Activated gamma-delta T cell treated with Interleukin-2 at 50 U/mL for 16 hours (primary cell): ENCODE measurements at regions not wholly inside any gene's neighbourhood (a gene's known extent, or its start where the extent isn't known, plus 50 kb on each side); places are given as distances from the start of the nearest gene placed in this dataset.
"Not testable (repeated sequence)": the region's sequence is repeated elsewhere in the genome, so short reads cannot be mapped to it uniquely, and the experiment has no call there.

Experiments used
- DNase-seq: peaks from one replicate; pipeline ENCODE4 v3.0.0-alpha.2; 2020

DNA sequence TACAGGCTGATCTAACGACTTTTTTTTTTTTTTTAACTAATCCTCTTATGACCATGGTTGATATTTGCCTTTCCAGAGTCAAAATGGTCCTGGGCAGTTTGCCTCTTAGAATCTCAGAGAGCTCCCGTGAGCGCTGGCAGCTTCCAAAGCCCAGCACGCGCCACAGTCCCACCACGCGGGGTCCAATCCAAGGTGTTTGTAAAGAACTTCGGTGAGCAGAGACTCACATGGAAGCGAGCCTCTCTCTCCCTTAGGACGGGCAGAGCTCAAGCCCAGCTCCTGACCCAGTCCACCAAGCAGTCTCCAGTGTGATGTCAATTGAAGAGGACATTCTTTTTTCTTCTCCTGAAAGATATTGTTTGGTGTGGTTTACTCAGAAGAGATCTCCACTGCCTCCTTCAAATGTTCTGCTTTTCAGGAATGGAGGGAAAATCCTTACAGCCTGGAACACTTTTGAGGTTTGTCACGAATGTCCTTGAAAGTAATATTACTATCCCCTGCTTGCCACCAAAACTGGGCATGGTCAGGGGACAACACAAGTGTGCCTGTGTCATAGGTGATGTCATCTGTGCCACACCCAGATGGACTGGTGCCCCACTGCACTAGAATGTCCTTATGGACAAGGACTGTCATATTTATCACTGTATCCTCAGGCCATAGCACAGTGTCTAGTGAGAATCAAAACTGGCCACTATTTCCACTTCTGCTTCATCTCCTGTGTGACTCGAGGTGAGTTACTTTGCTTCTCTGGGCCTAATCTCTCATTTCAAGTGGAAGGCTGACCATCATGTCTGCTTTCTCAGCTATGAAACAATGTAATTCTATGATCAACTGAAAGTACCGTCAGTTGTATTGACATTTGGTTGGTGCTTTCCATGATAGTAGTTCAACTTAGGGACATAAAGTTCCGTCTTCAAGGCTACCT is 97.4 kb upstream of the EDEM3 start:
- no peak for DNase-seq

DNA sequence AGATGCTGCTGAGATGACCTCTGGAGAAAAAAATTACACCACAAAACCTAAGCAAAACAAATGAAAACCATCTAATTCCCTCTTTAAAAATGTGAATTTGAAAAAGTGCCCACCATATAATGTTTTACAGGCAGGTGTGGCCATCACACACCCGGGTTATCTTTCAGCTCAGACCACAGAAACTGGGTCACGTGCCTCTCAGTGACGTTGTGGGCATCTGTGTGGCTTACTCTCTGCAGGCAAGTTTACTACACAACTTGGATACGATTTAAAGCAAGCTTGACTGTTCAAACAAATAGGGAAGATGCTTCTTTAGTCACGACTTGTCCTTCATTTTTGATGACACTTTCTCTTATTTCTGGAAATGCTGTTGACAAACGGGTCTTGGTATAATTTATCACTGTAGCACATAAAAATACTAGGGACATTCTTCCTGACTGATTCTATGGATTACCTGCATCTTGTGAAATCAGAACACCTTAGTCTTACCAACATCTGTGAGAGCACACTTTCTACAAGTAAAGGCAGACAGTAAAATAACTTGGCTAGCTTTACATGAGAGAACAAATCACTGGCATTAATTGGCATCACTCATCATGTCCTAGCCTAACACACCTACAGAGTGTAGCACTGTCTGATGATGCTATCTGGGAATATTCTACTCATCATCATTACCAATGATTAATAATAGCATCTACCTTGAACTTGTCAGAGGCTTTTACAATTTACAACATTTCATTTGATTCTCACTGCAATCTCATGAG is 89.3 kb upstream of the EDEM3 start:
- DNase-seq, result peak; percentile 68

DNA sequence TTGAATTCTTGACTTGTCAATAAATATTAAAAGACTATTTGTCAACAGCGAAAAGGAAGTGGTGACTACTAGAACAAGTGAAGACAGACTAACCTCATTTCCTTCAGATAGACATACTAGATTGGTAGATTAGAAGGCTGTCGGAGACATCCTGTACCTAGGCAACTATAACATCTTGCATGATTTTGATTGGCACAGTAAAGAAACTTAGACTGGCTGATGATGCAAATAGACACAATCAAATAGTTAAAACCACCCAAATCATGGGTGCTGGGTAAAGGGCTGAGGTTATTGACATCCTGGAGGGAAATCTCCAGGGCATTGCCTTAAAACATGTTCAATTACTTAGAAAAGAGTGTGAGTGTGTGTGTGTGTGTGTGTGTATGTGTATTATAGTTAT is 85.9 kb upstream of the EDEM3 start:
- peak; percentile 11 for DNase-seq

DNA sequence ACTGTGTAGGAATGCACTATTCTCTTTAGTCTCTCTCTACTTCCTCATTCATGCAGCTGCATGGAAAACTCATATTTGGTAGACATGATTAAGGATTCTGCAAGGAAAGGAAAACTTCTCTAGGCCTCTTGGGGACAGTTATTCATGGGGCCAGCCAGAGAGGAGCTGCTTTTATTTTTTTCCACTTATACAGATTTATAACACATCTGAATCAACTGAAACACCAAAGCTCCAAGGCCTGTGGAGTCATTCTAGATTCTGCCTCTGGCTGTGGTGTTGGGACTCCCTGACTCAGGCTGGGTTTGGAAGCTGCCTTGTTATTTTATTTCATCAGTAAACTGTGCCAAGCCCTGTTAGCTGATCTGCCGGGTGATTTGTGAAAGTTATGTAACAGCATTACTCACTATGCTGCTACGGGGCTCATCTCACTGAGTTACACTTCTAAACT is 83.9 kb upstream of the EDEM3 start:
- DNase-seq, result no peak

DNA sequence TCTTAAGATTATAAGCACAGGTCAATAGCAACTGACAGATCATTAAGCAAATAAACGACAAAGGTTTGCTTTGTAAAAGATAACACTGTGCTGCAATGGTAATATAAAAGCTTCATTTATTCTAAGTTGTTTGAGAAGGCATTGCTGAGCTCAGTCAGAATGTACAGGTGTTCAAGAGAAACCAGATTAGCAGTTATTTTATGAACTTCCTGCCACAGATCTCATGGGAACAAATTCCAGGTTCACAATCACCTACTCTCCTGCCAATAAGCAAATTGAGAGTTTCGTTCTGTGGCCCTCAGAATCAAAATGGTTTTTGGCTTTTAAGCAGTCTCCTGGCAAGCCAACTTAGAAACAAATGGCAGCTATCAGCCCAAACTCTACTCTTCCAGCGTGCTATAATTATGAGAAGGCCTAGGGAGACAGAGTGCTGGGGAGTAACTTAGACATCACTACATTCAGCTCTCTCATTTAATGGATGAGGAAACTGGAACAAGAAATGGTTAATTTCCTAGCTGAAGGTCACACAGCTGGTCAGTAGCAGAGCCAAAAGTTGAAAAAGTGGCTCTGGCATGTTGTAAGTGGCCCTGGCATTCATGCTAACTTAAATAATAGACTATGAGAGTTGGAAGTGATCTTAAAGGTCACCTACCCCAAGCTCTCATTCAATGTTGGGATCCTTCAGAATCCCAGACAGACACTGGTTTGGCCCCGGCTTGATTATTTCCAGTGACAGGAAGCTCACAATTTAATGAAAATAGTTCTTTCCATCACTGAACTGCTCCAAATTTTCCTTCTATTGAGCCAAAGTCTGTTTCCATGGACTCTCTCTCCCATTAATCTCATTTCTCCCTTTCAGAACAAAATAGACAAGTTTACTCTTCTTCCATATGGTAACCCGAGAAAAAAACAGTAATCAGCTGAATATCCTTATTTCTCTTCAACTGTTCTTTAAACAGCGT is 82.6 kb upstream of the EDEM3 start:
- no peak for DNase-seq

DNA sequence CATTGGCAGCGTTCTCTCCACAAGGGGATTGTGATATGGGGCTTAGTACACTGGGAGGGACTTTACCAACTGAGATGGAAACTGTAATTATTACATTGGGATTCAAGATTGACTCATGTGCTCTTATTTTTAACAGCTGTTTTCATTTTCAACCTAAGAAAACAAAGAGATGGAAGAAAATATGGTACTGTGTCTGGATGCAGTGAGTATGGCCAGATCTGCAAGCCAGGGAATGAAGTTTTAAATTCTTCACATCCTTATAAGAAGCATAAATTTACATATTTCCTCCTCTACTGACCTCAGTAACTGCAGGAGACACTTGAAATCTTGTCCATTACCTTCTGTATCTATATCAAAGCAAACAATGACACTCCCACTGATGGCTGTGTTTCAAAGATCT is 81.5 kb upstream of the EDEM3 start:
- no peak for DNase-seq

DNA sequence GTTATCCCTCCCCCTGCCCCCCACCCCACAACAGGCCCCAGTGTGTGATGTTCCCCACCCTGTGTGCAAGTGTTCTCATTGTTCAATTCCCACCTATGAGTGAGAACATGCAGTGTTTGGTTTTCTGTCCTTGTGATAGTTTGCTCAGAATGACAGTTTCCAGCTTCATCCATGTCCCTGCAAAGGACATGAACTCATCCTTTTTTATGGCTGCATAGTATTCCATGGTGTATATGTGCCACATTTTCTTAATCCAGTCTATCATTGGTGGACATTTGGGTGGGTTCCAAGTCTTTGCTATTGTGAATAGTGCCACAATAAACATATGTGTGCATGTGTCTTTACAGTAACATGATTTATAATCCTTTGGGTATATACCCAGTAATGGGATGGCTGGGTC is 79.3 kb upstream of the EDEM3 start:
- DNase-seq, result not testable (repeated sequence)

DNA sequence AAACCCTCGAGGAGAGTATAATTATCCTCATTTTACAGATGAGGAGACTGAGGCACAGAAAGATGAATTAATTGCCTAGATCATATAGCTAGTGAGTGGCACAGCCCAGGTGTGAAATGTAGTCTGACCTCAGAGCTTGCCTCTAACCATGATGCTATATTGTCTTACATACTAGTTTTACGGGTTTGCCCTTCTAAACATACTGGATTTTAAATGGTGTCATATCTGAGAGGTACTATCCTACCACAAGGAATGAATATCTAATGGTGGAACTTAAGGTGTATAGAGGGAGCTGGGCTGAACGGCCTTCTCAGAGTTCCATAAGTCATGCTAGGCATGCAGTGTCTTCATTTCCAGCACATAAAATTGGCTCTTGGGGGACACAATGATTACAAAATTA is 77.9 kb upstream of the EDEM3 start:
- DNase-seq, result no peak

DNA sequence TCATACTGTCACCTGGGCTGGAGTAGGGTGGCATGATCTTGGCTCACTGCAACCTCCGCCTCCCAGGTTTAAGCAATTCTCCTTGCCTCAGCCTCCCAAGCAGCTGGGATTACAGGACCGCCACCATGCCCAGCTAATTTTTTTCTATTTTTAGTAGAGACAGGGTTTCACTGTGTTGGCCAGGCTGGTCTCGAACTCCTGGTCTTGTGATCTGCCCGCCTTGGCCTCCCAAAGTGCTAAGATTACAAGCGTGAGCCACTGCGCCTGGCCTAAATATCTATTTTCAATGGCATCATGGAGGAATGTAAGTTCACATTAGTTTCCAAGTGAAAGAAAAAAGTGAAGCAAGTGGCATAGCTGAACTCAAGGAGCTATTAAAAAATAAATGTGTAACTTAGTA is 74.8 kb upstream of the EDEM3 start:
- DNase-seq, result not testable (repeated sequence)

DNA sequence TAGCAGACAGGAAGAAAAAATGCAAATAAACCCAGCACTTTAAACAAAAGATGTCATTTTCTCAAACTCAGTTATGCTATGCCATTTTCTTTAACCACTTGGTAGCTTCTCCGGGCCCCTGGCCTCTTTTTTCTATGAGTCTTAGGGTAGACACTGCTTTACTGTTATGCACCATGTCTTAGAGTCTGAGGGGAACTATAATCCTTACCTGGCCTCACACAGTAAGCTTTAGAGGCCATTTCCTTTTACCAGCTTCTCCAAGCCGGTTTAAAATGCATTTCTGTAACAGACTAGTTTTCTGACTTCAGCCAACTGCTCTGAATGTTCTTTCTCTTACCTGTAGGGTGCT is 73.7 kb upstream of the EDEM3 start:
- no peak for DNase-seq

DNA sequence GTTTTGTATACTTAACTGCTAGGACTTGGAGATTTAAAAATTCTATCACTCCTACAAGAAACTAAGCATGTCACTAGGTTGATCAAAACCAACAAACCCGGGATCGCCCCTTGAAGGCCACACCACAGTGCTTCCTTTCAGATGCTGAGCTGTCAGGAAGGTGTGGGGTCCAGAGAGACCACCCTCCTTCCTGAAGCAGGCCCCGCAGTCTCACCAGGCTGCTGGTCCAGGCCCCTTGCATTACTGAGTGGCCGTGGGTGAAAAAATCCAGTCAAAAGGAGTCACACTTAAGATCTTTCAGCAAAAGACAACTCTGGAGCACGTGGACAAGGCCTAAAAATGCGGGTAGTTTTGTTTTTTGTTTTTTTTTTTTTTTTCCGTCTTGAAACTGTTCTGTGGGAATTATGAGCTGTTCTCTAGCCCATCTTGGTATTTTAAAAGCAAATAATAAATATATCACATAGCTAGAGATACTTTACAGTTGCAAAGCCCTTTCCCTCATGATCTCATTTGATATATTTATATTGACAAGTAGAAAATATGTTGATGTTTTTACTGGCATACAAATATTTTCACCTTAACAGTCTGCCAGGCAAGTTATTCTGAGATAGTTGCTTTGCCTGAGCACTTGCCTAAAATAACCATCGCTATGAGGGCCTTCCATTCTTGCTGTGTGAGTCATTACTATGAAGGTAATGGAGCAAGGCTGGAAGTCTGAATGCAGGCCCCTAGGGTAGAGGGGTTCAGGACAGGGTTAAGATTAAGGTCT is 73.1 kb upstream of the EDEM3 start:
- no peak for DNase-seq

DNA sequence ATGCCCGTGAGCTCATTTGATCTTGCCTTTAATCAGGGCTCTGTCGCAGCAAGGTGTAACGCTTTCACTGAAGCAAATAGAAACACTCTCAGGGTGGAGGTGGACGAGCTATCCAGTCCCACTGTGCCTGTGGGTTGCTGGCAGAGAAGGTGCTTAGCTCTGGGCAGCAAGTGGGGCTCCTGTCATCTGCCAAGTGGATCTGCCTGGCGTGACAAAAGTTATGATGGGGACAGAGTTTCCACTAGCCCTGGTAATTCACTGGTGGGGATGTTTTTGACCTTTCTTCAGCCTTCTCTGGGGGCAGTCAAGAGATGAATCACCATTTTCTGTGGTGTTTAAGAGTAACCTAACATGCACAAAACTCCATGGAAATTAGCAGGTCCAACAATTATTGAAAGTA is 71.3 kb upstream of the EDEM3 start:
- no peak for DNase-seq

DNA sequence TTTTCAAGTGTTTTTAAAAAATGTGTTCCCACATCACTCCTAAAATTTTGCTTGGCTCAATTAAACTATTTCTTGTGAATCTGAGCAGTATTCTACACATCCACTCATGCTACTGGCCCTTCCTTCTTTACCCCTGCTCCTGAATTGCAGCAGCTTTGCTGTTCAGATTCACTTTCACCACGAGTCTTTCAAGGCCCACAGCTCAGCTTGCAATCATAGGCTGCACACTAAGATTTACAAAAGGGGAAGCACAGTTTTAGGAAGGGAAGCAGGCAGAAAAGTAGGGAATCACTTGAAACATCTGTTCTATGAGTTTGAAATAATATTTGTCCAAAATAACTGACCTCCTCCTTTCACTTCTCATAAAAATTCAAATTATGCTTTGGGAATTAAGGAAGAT is 70.9 kb upstream of the EDEM3 start:
- DNase-seq, result no peak

DNA sequence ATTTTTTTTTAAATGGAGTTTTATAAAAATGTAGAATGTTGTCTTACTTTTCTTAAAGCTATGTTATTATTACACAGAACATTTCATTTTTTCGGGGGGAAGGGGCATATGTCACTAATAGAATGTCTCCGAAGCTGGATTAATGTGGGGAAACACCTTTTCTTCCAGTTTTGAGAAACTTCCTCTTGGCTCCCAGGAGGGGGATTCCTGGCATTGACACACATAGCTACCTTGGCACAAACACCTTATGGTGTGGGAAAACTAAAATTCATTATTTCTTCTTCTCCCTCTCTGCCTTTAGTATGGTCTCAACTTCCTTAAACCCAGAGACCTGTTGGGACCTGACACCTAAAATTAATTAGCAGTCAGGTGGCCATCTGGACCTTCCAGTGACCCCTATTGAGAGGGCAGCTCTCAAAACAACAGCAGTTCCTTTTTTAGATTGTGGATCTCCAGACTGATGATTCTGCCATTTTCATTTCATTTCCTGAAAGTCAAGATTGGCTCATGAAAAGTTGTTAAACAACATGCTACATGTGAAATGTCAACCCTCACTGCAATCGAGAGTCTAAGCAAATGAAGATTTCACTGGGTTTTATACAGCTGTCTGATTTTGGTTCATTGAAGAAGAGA is 70.1 kb upstream of the EDEM3 start:
- no peak for DNase-seq

DNA sequence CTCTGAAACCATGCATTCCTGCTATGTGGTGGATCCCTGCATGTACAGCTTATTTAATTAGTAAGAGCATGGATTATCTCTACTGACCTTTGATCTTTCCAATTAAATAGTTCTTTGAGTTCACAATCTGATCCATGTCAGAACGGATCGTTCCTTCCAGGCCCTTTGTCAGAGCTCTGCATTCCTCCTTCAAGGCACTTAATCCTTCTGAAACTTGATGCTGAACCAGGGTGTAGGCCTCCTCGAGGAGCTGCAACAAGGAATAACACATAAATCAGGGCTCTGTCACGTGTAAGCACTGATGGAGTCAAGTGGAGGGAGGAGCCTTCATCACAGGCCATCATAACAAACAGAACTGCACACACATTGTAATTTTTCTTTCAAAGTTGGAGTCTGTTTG is 68.4 kb upstream of the EDEM3 start:
- no peak for DNase-seq

DNA sequence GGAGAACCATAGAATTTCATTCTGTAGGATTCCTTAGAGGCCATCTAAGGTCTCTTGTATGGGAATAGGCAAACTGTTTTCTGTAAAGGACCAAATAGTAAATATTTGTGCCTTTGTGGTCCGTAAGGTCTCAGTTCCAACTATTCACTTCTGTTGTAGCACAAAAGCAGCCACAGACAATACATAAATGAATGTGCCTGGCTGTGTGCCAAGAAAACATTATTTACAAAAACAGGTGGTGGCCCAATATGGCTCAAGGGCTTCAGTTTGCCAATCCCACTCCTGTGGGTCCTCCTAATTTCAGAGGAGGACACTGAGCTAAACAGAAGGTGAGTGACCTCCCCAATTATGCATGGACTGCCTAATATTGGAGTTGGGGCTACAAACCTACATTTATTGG is 67.6 kb upstream of the EDEM3 start:
- no peak for DNase-seq

DNA sequence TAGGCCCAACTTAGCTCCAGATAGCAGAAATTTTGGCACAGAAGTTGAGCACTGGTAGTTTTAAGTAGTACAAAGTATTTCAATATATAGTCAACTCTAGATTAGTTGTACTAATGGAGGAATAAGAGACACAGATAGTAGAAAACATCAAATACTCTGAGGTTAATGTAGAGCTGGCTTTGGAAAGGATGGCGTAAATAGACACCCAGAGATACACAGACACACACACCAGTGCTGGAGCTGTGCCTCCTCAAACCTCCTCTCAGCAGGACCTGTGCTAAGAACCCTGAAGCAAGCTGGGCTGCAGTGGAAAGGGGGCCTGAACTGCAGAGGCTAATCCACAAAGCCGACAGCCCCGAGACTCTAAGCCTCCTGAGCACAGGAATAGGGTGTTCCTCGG is 67.0 kb upstream of the EDEM3 start:
- DNase-seq, result no peak

DNA sequence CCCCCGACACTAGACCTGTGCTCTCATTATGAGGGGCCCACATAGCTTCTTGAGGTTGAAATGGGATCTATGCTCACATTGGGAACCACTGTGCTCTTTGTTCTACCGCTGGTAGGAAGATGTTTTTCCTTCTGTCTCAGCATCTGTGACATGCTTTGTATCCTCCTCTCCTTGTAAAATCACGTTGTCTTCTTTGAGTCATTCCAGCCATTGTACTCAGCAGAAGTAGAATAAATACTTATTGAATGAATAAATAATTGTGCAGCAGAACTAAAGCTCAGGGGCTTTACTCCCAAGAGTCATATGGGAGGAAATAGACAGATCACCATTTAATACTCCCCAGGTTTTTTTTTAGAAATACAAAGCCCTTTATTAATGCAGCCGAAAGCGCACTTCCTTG is 66.3 kb upstream of the EDEM3 start:
- DNase-seq, result no peak

DNA sequence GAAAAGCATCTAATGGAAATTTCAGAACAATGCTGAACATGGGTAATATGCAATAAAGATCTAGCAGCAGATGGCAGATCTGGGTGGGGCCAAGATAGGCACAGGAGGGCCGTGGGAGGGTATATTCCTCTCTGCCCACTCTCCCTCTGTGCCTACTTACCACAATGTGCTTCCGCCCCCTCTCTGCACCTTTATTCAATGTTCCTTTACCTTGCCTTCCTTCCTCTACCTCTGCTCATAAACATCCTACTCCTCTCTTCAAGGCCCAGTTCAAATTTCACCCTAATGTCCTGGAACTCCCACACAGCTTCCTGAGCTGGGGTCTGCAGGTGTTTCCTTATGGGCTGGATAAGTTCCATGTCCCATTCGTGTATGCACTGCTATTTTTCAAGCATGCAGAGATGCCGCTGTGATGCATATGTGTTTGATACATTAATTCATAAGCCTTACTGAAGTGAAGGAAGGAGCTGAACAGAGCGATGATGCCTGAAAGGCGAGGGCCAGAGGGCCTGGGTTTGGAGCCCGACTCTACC is 65.6 kb upstream of the EDEM3 start:
- no peak for DNase-seq

DNA sequence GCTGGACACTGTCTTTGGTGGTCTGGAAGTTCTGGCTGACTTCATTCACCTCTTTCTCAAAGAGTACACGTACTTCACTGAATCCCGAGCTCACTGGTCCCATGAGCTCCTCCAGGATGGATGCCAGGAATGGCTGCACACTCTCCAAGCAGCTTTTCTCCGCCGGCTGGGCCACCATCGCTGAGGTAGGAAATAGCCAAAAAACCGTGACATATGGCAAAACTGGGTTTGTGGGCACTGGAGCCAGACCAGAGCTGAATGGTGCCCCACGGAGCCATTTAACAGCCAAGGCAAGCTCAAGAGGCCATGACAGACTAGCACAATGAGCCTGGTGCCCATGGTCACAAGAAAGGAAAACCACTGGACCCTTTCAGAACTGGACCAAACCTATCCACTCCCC is 64.0 kb upstream of the EDEM3 start:
- DNase-seq, result no peak

DNA sequence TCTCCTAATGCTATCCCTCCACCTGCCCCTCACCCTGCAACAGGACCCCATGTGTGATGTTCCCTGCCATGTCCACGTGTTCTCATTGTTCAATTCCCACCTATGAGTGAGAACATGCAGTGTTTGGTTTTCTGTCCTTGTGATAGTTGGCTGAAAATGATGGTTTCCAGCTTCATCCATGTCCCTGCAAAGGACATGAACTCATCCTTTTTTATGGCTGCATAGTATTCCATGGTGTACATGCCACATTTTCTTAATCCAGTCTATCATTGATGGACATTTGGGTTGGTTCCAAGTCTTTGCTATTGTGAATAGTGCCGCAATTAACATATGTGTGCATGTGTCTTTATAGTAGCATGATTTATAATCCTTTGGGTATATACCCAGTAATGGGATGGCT is 62.3 kb upstream of the EDEM3 start:
- DNase-seq, result not testable (repeated sequence)
